ENCODE measurements at regions not wholly inside any gene's neighbourhood (a gene's known extent, or its start where the extent isn't known, plus 50 kb on each side); places are given as distances from the start of the nearest gene placed in this dataset.

DNA sequence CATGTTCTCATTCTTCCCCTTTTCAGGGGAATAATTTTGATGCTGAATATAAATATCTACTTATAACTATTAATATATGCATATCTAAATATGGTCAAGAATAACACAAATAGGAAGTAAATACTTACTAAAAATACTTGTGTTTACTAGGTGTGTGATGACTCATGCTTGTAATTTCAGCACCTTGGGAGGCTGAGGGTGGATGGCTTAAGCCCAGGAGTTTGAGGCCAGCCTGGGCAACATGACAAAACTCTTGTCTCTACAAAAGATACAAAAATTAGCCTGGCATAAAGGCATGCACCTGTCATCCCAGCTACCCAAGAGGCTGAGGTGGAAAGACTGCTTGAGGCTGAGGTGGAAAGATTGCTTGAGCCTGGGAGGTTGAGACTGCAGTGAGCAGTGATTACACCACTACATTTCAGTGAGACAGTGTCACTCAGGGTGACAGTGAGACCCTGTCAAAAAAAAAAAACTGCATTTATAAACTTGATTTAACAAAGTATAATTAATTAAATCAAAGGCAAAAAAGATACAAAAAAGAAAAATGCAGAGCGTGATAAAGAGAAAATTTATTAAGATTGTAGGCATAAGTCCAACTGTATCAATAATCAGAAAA lies 703.1 kb upstream of the VRK2 start:
- H3K36me3 ChIP-seq = no peaks in the 10 kb centered on the region
- no peak overlapping the region for H3K27ac ChIP-seq
- DNase-seq = no peak
- intact Hi-C loops (cut with DNase I) = no loop called here
- WGBS (ENCODE audit: insufficient coverage, low coverage, low lambda C conversion rate, missing lambda C conversion rate) = 75% methylated on average over 1 of the region's 1 CpG
- TF ChIP-seq, protein P1, sequence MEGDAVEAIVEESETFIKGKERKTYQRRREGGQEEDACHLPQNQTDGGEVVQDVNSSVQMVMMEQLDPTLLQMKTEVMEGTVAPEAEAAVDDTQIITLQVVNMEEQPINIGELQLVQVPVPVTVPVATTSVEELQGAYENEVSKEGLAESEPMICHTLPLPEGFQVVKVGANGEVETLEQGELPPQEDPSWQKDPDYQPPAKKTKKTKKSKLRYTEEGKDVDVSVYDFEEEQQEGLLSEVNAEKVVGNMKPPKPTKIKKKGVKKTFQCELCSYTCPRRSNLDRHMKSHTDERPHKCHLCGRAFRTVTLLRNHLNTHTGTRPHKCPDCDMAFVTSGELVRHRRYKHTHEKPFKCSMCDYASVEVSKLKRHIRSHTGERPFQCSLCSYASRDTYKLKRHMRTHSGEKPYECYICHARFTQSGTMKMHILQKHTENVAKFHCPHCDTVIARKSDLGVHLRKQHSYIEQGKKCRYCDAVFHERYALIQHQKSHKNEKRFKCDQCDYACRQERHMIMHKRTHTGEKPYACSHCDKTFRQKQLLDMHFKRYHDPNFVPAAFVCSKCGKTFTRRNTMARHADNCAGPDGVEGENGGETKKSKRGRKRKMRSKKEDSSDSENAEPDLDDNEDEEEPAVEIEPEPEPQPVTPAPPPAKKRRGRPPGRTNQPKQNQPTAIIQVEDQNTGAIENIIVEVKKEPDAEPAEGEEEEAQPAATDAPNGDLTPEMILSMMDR (IDR thresholded peaks at IDR 0.05) = no peak
- TF ChIP-seq POLR2A (IDR thresholded peaks at IDR 0.05) = no peak
- no peak overlapping the region for H3K4me3 ChIP-seq
- H3K9me3 ChIP-seq = no peaks in the 10 kb centered on the region
- ATAC-seq = no peak
- H3K27me3 ChIP-seq = no peaks in the 10 kb centered on the region
- no peaks in the 10 kb centered on the region for H3K4me1 ChIP-seq

DNA sequence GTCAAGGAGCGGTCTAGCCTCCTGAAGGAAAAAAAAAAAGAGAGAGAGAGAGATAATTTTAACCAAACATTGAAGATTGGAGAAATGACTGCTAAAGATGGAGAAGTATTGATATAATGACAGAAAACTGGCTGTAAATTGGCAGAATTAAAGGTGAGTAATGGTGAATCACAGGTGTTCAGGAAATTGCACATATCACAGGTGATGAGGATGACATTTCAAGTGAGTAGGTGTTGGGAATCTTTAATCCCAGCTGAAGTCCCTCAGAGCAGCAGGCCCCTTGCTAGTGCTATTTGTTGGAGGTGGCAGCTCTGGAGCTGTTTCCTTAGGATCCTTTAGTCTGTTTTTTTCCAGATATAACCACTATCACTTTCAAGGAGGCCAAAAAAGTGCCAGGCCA lies 678.4 kb upstream of the VRK2 start:
- no peak overlapping the region for H3K4me3 ChIP-seq
- TF ChIP-seq POLR2A (IDR thresholded peaks at IDR 0.05) = no peak
- TF ChIP-seq, protein P1 (IDR thresholded peaks at IDR 0.05) = no peak
- no peak overlapping the region for H3K27ac ChIP-seq
- DNase-seq (no peak), ATAC-seq (no peak)
- 57% methylated on average over 1 of the region's 1 CpG for WGBS (ENCODE audit: insufficient coverage, low coverage, low lambda C conversion rate, missing lambda C conversion rate)
- H3K9me3 ChIP-seq = no peaks in the 10 kb centered on the region
- no peaks in the 10 kb centered on the region for H3K36me3 ChIP-seq
- intact Hi-C loops (cut with DNase I) = no loop called here
- no peaks in the 10 kb centered on the region for H3K27me3 ChIP-seq
- no peaks in the 10 kb centered on the region for H3K4me1 ChIP-seq

DNA sequence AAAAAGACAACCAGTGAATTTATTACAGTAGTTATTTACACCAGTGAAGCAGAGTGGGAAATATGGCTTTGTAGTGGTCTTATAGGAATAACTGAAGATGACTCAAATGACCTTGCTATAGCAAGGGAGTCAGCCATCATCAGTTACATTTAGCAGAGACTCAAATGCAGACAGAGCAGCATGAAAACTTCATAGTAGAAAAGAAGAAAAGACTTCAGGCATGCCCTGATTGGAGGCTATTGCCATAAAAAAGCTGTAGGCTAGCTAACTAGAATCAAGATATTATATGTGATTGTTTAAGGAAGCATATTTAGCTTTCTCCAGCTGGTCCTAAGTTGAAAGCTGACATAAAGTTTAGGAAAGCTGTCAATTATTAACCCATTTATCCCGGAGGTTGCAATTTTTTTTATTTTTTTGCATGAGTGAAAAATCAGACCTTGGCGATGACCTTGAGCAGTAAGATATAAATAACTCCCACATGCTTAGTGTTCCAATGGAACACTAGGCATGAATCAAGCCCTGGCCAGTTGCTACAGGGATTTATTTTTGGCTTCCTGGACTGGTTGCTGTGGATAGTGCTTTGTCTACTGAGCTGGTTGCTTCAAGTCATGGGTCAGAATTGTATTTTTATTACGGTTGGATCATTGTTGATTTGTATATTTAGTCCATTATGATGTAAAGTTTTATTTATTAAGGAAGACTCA lies 675.6 kb upstream of the VRK2 start:
- H3K4me3 ChIP-seq = no peak overlapping the region
- DNase-seq (no peak), ATAC-seq (no peak)
- H3K27ac ChIP-seq = no peak overlapping the region
- no peak for TF ChIP-seq POLR2A (IDR thresholded peaks at IDR 0.05)
- TF ChIP-seq, protein P1 (IDR thresholded peaks at IDR 0.05) = no peak
- no peaks in the 10 kb centered on the region for H3K9me3 ChIP-seq
- intact Hi-C loops (cut with DNase I) = no loop called here
- no peaks in the 10 kb centered on the region for H3K36me3 ChIP-seq
- H3K4me1 ChIP-seq = no peaks in the 10 kb centered on the region
- 60% methylated on average over 3 of the region's 3 CpGs for WGBS (ENCODE audit: insufficient coverage, low coverage, low lambda C conversion rate, missing lambda C conversion rate)
- no peaks in the 10 kb centered on the region for H3K27me3 ChIP-seq

DNA sequence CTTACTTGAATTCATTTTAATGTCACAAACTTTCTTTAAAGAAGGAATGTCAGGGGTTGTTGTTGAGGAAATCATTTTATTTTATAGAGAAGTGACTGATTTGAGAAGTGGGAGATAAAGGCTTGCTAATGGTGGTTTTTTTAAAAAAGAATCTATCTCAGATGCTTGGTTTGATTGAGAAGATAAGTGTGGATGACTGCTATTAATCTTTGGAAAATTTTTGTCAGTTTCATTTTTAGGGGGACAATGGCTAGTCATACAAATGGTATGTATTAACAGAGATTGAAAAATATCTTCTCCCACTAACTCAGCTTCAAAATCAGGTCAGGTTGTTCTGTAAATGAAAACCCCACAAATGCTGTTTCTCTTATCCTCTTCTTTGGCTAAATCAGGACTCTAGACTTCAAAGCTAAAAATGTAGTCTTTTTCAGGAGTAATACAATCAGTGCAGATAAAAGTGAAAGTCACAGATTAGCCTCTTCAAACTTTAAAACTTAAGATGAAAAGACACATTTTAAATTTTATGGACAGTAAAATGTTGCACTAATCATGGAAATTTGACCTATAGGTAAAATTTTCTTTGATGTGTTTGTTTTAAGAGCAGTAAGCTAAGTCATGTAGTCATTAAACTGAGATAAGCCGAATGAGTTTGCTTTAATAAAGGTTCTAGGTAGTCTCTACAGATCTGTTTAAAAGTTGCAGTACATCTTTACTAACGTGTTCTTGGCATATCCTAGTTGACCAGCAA lies 674.2 kb upstream of the VRK2 start:
- Histone ChIP-seq H3K36me3 (no peaks in the 10 kb centered on the region), H3K27me3 (no peaks in the 10 kb centered on the region), H3K4me3 (no peak overlapping the region), H3K4me1 (no peaks in the 10 kb centered on the region), H3K27ac (no peak overlapping the region), H3K9me3 (no peaks in the 10 kb centered on the region)
- WGBS (ENCODE audit: insufficient coverage, low coverage, low lambda C conversion rate, missing lambda C conversion rate) = 30% methylated on average over 2 of the region's 2 CpGs
- TF ChIP-seq, protein P1 (IDR thresholded peaks at IDR 0.05) = no peak
- TF ChIP-seq POLR2A (IDR thresholded peaks at IDR 0.05) = no peak
- no peak for DNase-seq
- no peak for ATAC-seq
- intact Hi-C loops (cut with DNase I) = no loop called here
